B cell (primary cell): ENCODE measurements at regions not wholly inside any gene's neighbourhood (a gene's known extent, or its start where the extent isn't known, plus 50 kb on each side); places are given as distances from the start of the nearest gene placed in this dataset. TPM values are rescaled to one million over a fixed set of nuclear protein-coding genes. Genes with fewer than 3 reads are reported as not detected.

Experiments
- ATAC-seq: fragments of 200-7000 bp; cut with Tn5 transposase; one replicate; pipeline ENCODE4 v1.10.0; 2021; ENCODE audit warnings: low read depth, mild to moderate bottlenecking, moderate number of reproducible peaks, moderate library complexity
- CTCF ChIA-PET: fragments of 350-600 bp; sonication (Branson Sonifier 250); formaldehyde crosslinking; loops from one replicate; lab custom pipeline; 2021; ENCODE audit warnings: antibody characterized with exemption, inconsistent platforms; lab: Charles Lee
- POLR2A ChIA-PET: fragments of 350-600 bp; sonication (Branson Sonifier 250); formaldehyde crosslinking; loops from one replicate; lab custom pipeline; 2021; ENCODE audit warnings: antibody characterized with exemption; lab: Charles Lee
- DNase-seq: peaks from one replicate; pipeline ENCODE4 v3.0.0; 2013
- H2AFZ ChIP-seq: 2 replicates; pipeline ENCODE4 v1.6.1; 2012; ENCODE audit warnings: mild to moderate bottlenecking, low read depth, low read length; ENCODE audit not compliant: insufficient read depth, poor library complexity, severe bottlenecking
- H3K27ac ChIP-seq, 2 donors: 1 replicate in 1 of 2; 2 replicates in 1 of 2; pipeline ENCODE4 v1.5.1; 2012 to 2013; ENCODE audit warnings: low read length in 2 of 2, mild to moderate bottlenecking in 2 of 2, moderate library complexity in 1 of 2
- H3K27me3 ChIP-seq, 4 experiments: fragments of 200-600 bp in 1 of 4; sonication (generic) in 1 of 4; replicated peaks in 1 of 4; 1 replicate in 2 of 4; 2 replicates in 2 of 4; pipeline versions ENCODE4 v1.6.1 to v1.7.0; 2013 to 2016; ENCODE audit warnings: low read length in 3 of 4, mild to moderate bottlenecking in 2 of 4, mixed read lengths in 1 of 4, moderate library complexity in 1 of 4; ENCODE audit not compliant: insufficient read depth in 4 of 4, control insufficient read depth in 3 of 4; ENCODE audit errors: control extremely low read depth in 1 of 4
- H3K36me3 ChIP-seq, 2 experiments: replicated peaks in 1 of 2; 1 replicate in 1 of 2; 2 replicates in 1 of 2; pipeline versions ENCODE4 v1.6.1 to v1.7.1; 2013; ENCODE audit warnings: low read length in 1 of 2; ENCODE audit not compliant: insufficient read depth in 2 of 2, control insufficient read depth in 1 of 2; ENCODE audit errors: control extremely low read depth in 1 of 2, extremely low read depth in 1 of 2
- H3K4me1 ChIP-seq, 2 donors: fragments of 200-600 bp in 1 of 2; sonication (generic) in 1 of 2; 1 replicate in 1 of 2; 2 replicates in 1 of 2; pipeline versions ENCODE4 v1.5.1 to v1.6.1; 2013 to 2017; ENCODE audit warnings: low read length in 2 of 2; ENCODE audit not compliant: control insufficient read depth in 2 of 2, insufficient read depth in 2 of 2
- H3K4me2 ChIP-seq: replicated peaks from 2 replicates; pipeline ENCODE3; 2012; ENCODE audit warnings: mild to moderate bottlenecking, low read depth, low read length; ENCODE audit not compliant: poor library complexity, severe bottlenecking
- H3K4me3 ChIP-seq, 5 experiments: fragments of 200-600 bp in 1 of 5; sonication (generic) in 1 of 5; 1 replicate in 3 of 5; 2 replicates in 2 of 5; pipeline versions ENCODE4 v1.5.1 to v1.7.0; 2011 to 2016; ENCODE audit warnings: low read length in 4 of 5, mild to moderate bottlenecking in 4 of 5, low read depth in 2 of 5, control low read depth in 1 of 5, moderate library complexity in 1 of 5; ENCODE audit not compliant: insufficient read depth in 1 of 5; ENCODE audit errors: control extremely low read depth in 1 of 5, extremely low read depth in 1 of 5
- H3K79me2 ChIP-seq: fragments of 200-600 bp; sonication (generic); one replicate; pipeline ENCODE4 v1.6.0; 2016; ENCODE audit warnings: low read length; ENCODE audit not compliant: control insufficient read depth, insufficient read depth
- H3K9ac ChIP-seq: fragments of 200-600 bp; sonication (generic); 2 replicates; pipeline ENCODE4 v1.6.1; 2017; ENCODE audit warnings: mild to moderate bottlenecking, low read length, moderate library complexity
- H3K9me3 ChIP-seq, 3 donors: one replicate each; pipeline versions ENCODE4 v1.6.1 to v1.7.1; 2013; ENCODE audit warnings: low read length in 2 of 3; ENCODE audit not compliant: control insufficient read depth in 2 of 3, insufficient read depth in 1 of 3; ENCODE audit errors: control extremely low read depth in 1 of 3
- H4K20me1 ChIP-seq: 2 replicates; pipeline ENCODE4 v1.6.0; 2012; ENCODE audit warnings: mild to moderate bottlenecking, low read length; ENCODE audit not compliant: insufficient read depth, control insufficient read depth, poor library complexity, severe bottlenecking
- H3K27ac Mint-ChIP-seq: one replicate; pipeline ENCODE4 v1.8.0; 2021; ENCODE audit warnings: mixed read lengths
- H3K27me3 Mint-ChIP-seq: one replicate; pipeline ENCODE4 v1.8.0; 2021; ENCODE audit warnings: mixed read lengths
- H3K4me1 Mint-ChIP-seq: one replicate; pipeline ENCODE4 v1.8.0; 2021; ENCODE audit warnings: mixed read lengths
- H3K4me3 Mint-ChIP-seq: one replicate; pipeline ENCODE4 v1.8.0; 2021; ENCODE audit warnings: mixed read lengths
- H3K9me3 Mint-ChIP-seq: one replicate; pipeline ENCODE4 v1.8.0; 2022; ENCODE audit warnings: mixed read lengths; ENCODE audit not compliant: insufficient read depth
- EZH2 ChIP-seq: IDR thresholded peaks from 2 replicates; pipeline ENCODE4 v1.6.1; 2012; ENCODE audit warnings: borderline replicate concordance, low read depth, mild to moderate bottlenecking, moderate library complexity, low read length; ENCODE audit not compliant: insufficient read depth, poor library complexity, severe bottlenecking
- WGBS: methylation state at CpG from one replicate; pipeline ENCODE4 v1.1.5; 2013; ENCODE audit warnings: missing lambda C conversion rate; ENCODE audit not compliant: insufficient coverage; 5-methylcytosine and 5-hydroxymethylcytosine counted together
- intact Hi-C: fragments of 100-400 bp; cut with micrococcal nuclease; formaldehyde crosslinking; loops from one replicate; pipeline ENCODE4 v1.10.0; 2022
- small RNA-seq: library from RNA; depleted of rRNA; stranded (forward); fragments of <200 nt; gene quantifications from one replicate; pipeline ENCODE3, GENCODE V24; 2012; ENCODE audit warnings: low replicate concordance, low read depth; ENCODE audit not compliant: insufficient read length
- TF ChIP-seq, protein P1 (sequence below): fragments of 200-600 bp; IDR thresholded peaks from one replicate; pipeline ENCODE4 v1.8.0; 2022; ENCODE audit warnings: antibody characterized with exemption, mild to moderate bottlenecking

DNA sequence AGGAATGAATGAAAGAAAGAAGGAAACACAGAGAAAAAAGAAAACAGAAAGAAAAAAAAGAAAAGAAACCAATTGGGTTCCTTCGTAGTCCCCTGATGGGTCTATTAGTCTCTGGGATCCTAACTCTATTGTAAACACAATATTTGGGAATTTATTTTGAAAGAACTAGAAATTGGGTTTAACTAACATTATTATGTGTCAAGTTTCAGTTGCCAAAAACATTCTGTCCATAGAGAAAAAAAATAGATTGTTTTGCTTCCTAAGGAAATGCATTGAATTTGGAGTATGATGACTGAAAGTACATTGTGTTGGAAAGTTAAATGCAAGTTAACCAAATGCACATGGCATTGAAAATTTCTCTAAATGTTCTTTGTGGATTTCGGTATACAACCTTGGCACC lies 52.8 kb upstream of the PPP1R12A start:
- Histone ChIP-seq H3K27ac (no peak overlapping the region), H3K9me3 (no peaks in the 10 kb centered on the region), H3K36me3 (no peaks in the 10 kb centered on the region), H3K4me1 (no peaks in the 10 kb centered on the region), H3K27me3 (peaks cover 0 to 8% (median 0%) of the 10 kb centered on the region in 4 experiments), H3K4me3 (no peak overlapping the region), H2AFZ (no peak overlapping the region), H4K20me1 (no peaks in the 10 kb centered on the region), H3K9ac (no peak overlapping the region), H3K4me2 (no peak overlapping the region), H3K79me2 (no peaks in the 10 kb centered on the region)
- Mint-ChIP-seq H3K27ac (no peak overlapping the region), H3K27me3 (peaks cover 19% of the 10 kb centered on the region), H3K9me3 (no peaks in the 10 kb centered on the region), H3K4me3 (no peak overlapping the region), H3K4me1 (no peaks in the 10 kb centered on the region)
- intact Hi-C loops: no loop called here
- POLR2A ChIA-PET: no interaction called here
- WGBS: 100% methylated on average over 1 of the region's 2 CpGs
- DNase-seq (no peak), ATAC-seq (no peak)
- CTCF ChIA-PET: no interaction called here
- TF ChIP-seq EZH2: no peak
- TF ChIP-seq, protein P1, sequence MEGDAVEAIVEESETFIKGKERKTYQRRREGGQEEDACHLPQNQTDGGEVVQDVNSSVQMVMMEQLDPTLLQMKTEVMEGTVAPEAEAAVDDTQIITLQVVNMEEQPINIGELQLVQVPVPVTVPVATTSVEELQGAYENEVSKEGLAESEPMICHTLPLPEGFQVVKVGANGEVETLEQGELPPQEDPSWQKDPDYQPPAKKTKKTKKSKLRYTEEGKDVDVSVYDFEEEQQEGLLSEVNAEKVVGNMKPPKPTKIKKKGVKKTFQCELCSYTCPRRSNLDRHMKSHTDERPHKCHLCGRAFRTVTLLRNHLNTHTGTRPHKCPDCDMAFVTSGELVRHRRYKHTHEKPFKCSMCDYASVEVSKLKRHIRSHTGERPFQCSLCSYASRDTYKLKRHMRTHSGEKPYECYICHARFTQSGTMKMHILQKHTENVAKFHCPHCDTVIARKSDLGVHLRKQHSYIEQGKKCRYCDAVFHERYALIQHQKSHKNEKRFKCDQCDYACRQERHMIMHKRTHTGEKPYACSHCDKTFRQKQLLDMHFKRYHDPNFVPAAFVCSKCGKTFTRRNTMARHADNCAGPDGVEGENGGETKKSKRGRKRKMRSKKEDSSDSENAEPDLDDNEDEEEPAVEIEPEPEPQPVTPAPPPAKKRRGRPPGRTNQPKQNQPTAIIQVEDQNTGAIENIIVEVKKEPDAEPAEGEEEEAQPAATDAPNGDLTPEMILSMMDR: no peak

Small RNA genes lying in the stretch of these regions (small RNA-seq; reads per million reads assigned to genes)
- gene SNRPGP20: not detected
